GM19025 (cell line): ENCODE measurements at regions not wholly inside any gene's neighbourhood (a gene's known extent, or its start where the extent isn't known, plus 50 kb on each side); places are given as distances from the start of the nearest gene placed in this dataset.
"Not testable (repeated sequence)": the region's sequence is repeated elsewhere in the genome, so short reads cannot be mapped to it uniquely, and the experiment has no call there.

ENCODE experiments used
- ATAC-seq: cut with Tn5 transposase; IDR thresholded peaks from one replicate; pipeline ENCODE4 v1.9.1; 2021; ENCODE audit warnings: mild to moderate bottlenecking, low read depth, moderate library complexity; ENCODE audit not compliant: unreplicated experiment

DNA sequence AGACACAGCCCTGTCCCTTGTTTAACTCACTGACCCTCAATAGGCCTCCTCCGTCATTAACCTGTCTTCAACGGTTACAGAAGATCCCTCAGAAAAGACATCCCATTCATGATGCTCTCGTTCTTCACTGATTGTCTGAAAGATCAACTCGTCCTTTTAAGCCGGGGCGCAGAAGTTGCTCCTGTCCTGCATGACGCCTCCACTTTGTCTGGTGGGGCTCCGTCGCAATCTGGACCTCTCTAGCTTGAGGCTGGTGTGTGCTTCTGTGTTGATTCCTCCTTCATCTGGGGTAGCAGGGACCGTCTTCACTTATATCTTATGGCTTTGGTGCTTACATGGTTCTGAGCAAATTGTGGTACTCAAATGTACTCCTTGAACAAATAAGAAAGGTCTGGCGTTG is 766.0 kb upstream of the PCDH9 start:
- ATAC-seq, result no peak

DNA sequence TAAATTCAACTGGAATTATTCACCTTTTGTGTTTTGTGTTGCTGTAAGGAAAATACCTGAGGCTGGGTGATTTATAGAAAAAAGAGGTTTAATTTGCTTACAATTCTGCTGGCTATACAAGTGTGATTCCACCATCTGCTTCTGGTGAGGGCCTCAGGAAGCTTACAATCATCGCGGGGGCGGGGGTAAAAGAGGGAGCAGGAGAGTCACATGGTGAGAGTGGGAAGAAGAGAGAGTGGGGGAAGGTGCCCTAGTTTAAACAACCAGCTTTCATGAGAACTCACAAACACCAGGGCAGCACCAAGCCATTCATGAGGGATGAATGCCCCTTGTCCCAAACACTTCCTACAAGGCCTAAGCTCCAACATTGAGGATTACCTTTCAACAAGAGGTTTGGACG is 760.7 kb upstream of the PCDH9 start:
- no peak for ATAC-seq

DNA sequence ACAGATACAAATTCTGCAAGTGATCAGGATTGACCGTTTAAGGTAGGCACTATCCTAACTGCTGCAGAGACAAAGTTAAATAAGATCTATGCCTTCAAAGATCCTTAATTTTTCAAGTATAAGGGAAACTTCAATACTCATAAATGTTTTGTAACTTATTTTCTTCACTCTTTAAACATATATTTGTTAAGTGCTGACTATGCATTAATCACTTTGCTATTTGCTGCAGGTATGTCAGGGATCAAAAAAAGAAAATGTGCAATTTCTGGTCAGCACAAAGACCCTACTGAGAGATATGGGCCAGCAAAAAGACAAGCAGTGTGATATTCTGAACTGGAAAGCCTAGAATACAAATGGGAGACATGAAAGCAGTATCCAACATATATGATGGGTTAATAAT is 756.1 kb upstream of the PCDH9 start:
- ATAC-seq, result no peak

DNA sequence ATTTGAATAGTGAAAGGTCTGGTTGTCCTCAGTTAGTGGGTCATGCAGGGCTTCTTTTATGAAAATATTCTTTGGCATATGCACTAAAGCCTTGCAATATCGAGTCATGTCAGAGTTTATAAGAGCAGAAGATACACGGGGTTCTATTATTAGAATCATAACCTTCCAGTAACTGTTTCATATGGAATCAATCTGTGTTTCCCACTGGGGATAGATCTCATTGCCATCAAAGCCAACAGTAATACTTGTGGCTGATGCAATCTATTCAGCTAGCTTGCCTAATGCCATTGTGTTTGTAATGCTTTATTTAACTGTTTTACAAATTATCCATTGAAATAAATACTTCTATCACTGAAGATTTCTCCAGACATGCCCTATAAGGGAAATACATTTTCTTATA is 746.9 kb upstream of the PCDH9 start:
- ATAC-seq, result no peak

GRCh38 chr13:67971291-67971690 is 741.2 kb upstream of the PCDH9 start:
- no peak for ATAC-seq

- no peak for ATAC-seq
These were observed 736.9 kb upstream of the PCDH9 start for GRCh38 chr13:67967031-67967430.

GRCh38 chr13:67966065-67966464 is 735.9 kb upstream of the PCDH9 start:
- no peak for ATAC-seq

DNA sequence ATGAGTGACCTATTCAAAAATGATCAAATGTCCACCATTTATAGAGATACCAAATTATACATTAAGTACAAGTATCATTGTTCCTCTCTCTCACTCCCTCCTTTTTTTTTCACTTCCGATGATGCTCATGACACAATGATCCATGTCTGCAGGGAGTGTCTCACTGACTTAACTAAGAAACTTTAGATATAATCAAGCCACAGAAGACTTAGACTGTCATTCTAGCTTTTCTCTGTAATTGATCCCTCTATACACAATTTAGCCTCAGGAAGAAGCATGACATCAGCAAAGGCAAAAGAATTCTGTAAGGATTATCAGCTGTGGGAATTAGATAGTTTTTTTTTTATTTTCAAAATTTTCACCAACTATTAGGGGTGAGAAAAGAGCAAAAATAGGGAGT is 734.9 kb upstream of the PCDH9 start:
- ATAC-seq, result no peak

GRCh38 chr13:67964091-67964490 is 734.0 kb upstream of the PCDH9 start:
- no peak for ATAC-seq

- no peak for ATAC-seq
These were observed 731.2 kb upstream of the PCDH9 start for GRCh38 chr13:67961331-67961730.

GRCh38 chr13:67951431-67951830 is 721.3 kb upstream of the PCDH9 start:
- no peak for ATAC-seq

GRCh38 chr13:67950603-67951002 is 720.5 kb upstream of the PCDH9 start:
- ATAC-seq, result no peak

- ATAC-seq, result no peak
These were observed 716.0 kb upstream of the PCDH9 start for GRCh38 chr13:67946131-67946530.

GRCh38 chr13:67943116-67943515 is 713.0 kb upstream of the PCDH9 start:
- no peak for ATAC-seq

DNA sequence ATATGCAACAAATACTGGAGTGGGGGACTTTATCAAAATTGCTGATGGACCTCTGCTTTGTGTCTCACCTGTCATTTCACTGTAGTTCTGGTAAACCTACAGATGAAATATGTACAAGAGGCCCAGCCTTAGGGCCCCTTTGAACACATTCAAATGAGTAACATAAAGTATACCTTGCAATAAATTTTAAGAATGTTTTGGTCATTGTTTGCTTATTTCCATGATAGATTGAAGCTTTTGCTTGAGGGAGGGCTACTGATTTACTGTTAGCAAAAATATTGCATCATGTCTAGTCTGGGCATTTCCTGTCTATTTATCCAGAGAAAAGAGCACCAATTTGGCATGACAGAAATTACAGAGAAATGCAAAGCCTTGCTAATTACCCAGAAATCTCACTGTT is 705.5 kb upstream of the PCDH9 start:
- ATAC-seq, result no peak

DNA sequence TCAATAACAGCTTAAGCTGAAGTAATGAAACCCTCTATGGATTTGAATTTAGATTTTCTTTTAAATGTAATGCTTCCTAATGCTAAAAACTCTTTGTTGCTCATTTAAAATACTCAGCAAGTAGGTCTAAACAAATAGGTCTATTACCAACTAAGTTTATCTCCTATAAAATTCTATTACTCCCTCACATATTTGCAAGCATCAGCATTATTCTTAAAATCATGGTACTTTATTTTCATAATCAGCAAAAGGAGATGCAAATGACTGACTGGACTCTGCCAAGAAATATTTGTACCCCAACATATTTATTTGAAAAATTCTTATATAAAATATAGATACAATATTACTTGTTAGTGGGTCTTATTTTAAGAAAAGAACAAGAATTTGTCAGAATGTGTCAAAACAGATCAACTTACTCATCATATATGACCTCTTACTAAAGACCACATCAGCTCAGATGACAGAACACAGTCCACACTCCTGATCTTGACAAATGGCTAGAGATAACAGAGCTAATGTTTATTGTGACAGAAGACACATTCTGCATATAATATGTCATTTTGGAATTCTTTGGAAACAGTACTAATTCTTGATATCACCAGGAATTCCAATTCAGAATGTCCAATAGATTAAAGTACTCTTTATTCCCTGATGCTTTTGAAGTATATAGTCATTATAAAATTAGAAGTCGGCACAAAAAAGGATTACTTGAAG is 704.6 kb upstream of the PCDH9 start:
- ATAC-seq, result no peak

GRCh38 chr13:67932991-67933390 is 702.9 kb upstream of the PCDH9 start:
- ATAC-seq, result no peak

DNA sequence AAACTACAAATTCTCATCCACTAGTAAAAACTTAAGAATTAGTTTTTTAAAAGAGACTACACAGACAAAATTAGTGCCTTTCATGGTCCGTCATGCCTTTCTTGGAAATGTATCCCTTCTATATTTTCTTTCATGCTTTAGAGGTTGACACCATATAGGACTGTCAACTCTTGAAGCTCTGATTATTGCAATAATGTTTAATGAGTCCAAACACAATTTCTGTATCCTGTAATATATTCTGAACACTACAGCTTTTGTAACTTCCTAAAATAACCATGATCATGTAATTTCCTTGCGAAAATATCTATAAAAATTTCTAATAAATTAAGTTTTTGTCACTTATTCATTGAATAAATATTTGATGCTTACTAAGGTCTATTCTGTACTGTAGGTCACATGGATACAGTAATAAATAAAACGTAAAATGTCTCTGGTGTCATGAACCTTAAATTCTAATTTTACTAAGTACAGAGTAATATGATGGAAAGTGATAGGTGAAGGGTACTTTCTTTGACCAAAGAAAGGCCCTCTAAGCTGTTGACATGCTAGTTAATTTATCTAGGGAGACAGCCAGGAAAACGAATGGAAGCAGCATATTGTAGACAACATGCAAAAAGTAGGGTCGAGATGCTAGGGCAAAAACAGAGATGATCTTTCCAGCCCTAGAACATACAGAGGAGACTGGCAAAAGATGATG is 687.3 kb upstream of the PCDH9 start:
- ATAC-seq, result no peak

DNA sequence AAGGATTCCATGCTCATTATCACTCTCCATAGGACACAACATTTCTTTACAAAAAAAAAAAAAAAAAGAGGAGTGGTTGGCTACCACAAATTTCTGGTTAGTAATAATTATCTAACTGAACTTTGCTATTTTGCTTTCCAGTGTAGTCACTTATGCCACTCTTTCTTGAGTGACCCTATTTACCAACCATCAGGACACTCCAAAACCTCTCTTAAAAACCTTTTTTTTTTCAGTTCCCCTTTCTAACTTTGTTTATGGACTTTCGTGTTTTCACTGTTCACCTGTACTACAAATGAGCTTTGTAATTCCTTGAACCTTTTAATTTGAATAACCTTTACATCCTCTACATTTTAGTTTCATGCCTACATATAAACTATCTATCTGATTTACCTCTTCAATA is 686.5 kb upstream of the PCDH9 start:
- ATAC-seq, result no peak

DNA sequence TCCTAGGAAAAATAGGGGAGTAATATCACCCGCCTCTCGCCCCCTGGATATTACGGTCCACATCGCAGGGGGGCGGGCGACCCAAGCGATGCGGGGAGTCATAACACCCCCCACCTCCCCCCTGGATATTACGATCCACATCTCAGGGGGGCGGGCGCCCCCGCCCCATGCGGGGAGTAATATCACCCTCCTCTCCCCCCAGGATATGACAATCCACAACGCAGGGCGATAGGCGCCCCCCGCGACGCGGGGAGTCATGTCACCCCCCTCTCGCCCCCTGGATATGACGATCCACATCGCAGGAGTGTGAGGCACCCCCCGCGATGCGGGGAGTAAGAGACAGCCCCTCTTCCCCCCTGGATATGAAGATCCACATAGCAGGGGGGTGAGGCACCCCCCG is 684.4 kb upstream of the PCDH9 start:
- no peak for ATAC-seq

DNA sequence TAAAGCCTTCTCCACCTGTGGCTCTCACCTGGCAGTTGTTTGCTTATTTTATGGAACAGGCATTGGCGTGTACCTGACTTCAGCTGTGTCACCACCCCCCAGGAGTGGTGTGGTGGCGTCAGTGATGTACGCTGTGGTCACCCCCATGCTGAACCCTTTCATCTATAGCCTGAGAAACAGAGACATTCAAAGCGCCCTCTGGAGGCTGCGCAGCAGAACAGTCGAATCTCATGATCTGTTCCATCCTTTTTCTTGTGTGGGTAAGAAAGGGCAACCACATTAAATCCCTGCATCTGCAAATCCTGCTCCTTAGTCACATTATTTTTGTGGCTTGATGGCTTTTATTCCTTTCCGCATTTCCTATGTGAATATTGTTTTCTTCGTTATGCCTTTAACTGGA is 672.8 kb upstream of the PCDH9 start:
- ATAC-seq, result not testable (repeated sequence)

DNA sequence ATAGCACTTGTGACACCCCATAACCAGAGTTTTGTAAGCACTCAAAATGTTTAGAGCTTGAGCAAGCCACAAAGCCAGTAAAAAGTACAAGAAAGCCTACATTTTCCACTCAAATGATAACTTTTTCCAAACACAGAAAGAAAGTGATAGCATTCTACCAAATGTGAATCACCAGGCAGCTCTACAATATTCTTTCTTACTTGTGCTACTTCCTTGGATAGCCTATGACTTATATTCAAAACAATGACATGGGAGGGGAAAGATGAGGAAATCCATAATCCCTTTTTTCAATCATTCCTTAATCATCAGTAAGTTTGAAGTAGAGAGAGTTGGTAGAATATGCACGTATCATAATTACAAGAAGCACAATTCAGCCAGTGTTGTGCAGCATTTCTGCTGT is 650.8 kb upstream of the PCDH9 start:
- no peak for ATAC-seq
